ENCODE measurements at regions not wholly inside any gene's neighbourhood (a gene's known extent, or its start where the extent isn't known, plus 50 kb on each side); places are given as distances from the start of the nearest gene placed in this dataset.

DNA sequence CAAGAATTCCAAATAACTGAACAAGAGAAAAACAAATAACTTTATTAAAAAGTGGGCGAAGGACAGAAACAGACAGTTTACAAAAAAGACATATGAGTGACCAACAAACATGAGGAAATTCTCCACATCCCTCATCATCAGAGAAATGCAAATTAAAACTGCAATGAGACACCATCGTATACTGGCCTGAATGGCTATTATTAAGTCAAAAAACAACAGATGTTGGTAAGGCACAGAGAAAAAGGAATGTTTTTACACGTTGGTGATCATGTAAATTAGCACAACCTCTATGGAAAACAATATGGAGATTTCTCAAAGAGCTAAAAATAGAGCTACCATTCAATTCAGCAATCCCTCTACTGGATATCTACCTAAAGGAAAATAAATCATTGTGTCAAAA lies 1260.4 kb upstream of the ALCAM start:
- Histone ChIP-seq H3K27me3 (ENCODE audit: insufficient read depth, low read length) (no peaks in the 10 kb centered on the region), H4K5ac (ENCODE audit: insufficient read length, low read depth, low read length) (no peak overlapping the region), H4K20me1 (ENCODE audit: control insufficient read depth, insufficient read depth, insufficient read length) (no peaks in the 10 kb centered on the region), H3K4ac (ENCODE audit: low read depth, low read length) (no peak overlapping the region), H3K79me2 (ENCODE audit: insufficient read depth, low read length) (no peaks in the 10 kb centered on the region), H4K8ac (replicated peaks; ENCODE audit: insufficient read length, low read depth, low read length) (no peak overlapping the region), H3K9me3 (ENCODE audit: control insufficient read depth, low read depth, low read length) (no peaks in the 10 kb centered on the region), H3K56ac (ENCODE audit: insufficient read length, low read depth, low read length) (no peak overlapping the region), H2BK20ac (ENCODE audit: low read depth, low read length, poor library complexity, severe bottlenecking) (no peak overlapping the region), H3K4me2 (ENCODE audit: insufficient read depth, insufficient read length, low read length) (no peak overlapping the region), H3K9ac (ENCODE audit: extremely low read depth, insufficient read length, low read length) (no peak overlapping the region), H2BK120ac (ENCODE audit: low read depth, low read length, poor library complexity, severe bottlenecking) (no peak overlapping the region), H3K4me1 (ENCODE audit: insufficient read depth, low read length) (no peaks in the 10 kb centered on the region; the same call in 1 of the 2 replicates), H2BK15ac (ENCODE audit: low read depth, low read length) (no peak overlapping the region), H3K27ac (ENCODE audit: insufficient read length, low read depth, low read length) (no peak overlapping the region), H3K79me1 (ENCODE audit: insufficient read depth, low read depth, low read length, poor library complexity, severe bottlenecking) (no peaks in the 10 kb centered on the region), H4K91ac (ENCODE audit: insufficient read length, low read depth, low read length) (no peak overlapping the region), H3K18ac (ENCODE audit: insufficient read length, low read depth, low read length) (no peak overlapping the region), H3K23me2 (ENCODE audit: insufficient read length, low read depth, low read length, poor library complexity, severe bottlenecking) (no peaks in the 10 kb centered on the region), H2AFZ (ENCODE audit: low read length) (no peak overlapping the region), H2BK5ac (ENCODE audit: insufficient read length, low read length) (no peak overlapping the region), H2BK12ac (ENCODE audit: insufficient read length, low read depth, low read length) (no peak overlapping the region), H3T11ph (ENCODE audit: low read length) (no peak overlapping the region), H3K14ac (ENCODE audit: insufficient read depth, low read length) (no peak overlapping the region), H3K23ac (ENCODE audit: insufficient read length, low read depth, low read length) (no peak overlapping the region), H2AK5ac (ENCODE audit: insufficient read length, low read length) (no peak overlapping the region)
- H3K4me1 Mint-ChIP-seq = peaks cover 15% of the 10 kb centered on the region in 2 experiments
- no peaks in the 10 kb centered on the region; a peak in 1 of 5 replicates for H3K9me3 Mint-ChIP-seq
- H3K36me3 Mint-ChIP-seq (ENCODE audit: insufficient read depth in 1 of 3, low read depth in 3 of 3) = no peaks in the 10 kb centered on the region
- no peak for DNase-seq
- TF ChIP-seq, protein P1, sequence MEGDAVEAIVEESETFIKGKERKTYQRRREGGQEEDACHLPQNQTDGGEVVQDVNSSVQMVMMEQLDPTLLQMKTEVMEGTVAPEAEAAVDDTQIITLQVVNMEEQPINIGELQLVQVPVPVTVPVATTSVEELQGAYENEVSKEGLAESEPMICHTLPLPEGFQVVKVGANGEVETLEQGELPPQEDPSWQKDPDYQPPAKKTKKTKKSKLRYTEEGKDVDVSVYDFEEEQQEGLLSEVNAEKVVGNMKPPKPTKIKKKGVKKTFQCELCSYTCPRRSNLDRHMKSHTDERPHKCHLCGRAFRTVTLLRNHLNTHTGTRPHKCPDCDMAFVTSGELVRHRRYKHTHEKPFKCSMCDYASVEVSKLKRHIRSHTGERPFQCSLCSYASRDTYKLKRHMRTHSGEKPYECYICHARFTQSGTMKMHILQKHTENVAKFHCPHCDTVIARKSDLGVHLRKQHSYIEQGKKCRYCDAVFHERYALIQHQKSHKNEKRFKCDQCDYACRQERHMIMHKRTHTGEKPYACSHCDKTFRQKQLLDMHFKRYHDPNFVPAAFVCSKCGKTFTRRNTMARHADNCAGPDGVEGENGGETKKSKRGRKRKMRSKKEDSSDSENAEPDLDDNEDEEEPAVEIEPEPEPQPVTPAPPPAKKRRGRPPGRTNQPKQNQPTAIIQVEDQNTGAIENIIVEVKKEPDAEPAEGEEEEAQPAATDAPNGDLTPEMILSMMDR (conservative IDR thresholded peaks at IDR 0.05) = no peak
- H3K4me3 Mint-ChIP-seq = no peak overlapping the region
- WGBS (ENCODE audit: extremely low coverage, insufficient read length, low lambda C conversion rate) = no CpG with 5 or more reads among the region's 3 CpGs
- H3K27me3 Mint-ChIP-seq (ENCODE audit: low read depth) = peaks cover 3% of the 10 kb centered on the region
- peak overlapping the region in 2 of 3 experiments; percentile 43 to 58; a peak in 3 of 7 replicates for H3K27ac Mint-ChIP-seq
